ENCODE measurements at regions not wholly inside any gene's neighbourhood (a gene's known extent, or its start where the extent isn't known, plus 50 kb on each side); places are given as distances from the start of the nearest gene placed in this dataset.

DNA sequence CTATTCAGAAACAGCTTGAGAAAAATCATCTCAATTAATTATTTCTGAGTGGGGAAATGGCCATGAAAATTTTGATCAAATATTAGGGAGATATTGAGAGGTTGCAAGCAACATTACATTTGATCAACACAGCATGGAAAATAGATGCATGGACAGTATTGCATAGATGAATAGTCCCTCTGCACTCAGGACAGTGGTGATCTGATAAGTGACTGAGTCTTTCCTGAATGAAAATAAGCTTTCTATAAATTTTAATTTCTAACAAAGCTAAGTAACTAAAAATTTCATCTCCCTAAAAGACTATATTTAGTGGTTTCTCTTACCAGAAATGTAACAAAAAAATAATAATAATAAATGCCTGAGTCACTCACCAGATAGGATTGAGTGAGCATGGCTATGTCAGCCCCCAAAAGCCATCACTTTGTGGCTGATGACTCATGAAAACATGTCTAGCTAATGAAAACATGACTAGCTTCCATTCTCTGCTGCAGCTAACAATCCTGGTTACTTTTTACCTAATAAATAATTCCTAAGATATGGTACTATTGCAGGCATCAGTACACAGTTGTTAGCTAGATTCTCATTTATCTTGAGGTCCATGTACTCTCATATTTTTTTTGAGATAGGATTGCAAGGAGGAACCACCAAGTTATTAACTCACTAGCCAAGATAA is 1294.8 kb upstream of the ACO1 start:
- no peak overlapping the region for H3K4me3 ChIP-seq (ENCODE audit: low read depth, low read length)
- TF ChIP-seq, protein P1, sequence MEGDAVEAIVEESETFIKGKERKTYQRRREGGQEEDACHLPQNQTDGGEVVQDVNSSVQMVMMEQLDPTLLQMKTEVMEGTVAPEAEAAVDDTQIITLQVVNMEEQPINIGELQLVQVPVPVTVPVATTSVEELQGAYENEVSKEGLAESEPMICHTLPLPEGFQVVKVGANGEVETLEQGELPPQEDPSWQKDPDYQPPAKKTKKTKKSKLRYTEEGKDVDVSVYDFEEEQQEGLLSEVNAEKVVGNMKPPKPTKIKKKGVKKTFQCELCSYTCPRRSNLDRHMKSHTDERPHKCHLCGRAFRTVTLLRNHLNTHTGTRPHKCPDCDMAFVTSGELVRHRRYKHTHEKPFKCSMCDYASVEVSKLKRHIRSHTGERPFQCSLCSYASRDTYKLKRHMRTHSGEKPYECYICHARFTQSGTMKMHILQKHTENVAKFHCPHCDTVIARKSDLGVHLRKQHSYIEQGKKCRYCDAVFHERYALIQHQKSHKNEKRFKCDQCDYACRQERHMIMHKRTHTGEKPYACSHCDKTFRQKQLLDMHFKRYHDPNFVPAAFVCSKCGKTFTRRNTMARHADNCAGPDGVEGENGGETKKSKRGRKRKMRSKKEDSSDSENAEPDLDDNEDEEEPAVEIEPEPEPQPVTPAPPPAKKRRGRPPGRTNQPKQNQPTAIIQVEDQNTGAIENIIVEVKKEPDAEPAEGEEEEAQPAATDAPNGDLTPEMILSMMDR (IDR thresholded peaks at IDR 0.05; ENCODE audit: low read depth, low read length) = no peak

DNA sequence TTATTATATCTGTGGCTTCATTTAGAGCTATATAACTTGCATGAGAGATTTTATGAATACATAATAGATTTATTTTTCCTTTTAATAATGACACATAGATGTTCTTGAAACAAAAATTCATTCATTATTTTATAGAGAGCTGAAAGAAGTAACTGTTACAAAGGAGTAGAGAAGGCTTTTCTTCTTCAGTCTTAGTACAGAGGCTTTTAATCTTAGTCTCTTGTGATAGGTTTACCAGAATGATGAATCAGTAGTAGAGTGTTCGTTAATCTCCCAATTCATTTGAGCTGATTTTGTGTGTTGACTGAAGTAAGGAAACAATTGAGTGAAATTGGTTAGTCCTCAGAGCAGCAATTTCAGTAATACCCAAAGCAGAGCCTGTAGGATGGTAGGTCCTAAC is 1284.1 kb upstream of the ACO1 start:
- TF ChIP-seq, protein P1 (IDR thresholded peaks at IDR 0.05; ENCODE audit: low read depth, low read length) = no peak
- no peak overlapping the region for H3K4me3 ChIP-seq (ENCODE audit: low read depth, low read length)

DNA sequence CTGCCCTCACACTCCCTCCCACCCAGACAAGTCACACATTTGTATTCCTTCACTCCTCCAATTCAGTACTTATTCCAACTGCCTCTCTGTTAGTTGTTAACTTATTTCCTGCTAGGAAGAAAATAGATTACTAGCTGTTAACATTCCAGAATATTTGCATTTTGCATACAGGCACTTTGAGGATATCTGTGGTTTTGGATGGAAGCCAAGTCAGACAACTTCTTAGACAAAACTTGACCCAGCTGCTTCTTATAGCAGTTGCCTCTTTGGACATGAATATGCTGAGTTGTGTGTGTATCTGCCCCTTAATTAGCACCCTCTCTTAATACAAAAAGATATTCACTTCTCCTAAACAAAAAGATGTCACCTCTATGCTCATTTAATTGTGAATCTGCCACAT is 1280.6 kb upstream of the ACO1 start:
- TF ChIP-seq, protein P1 (IDR thresholded peaks at IDR 0.05; ENCODE audit: low read depth, low read length) = no peak
- no peak overlapping the region for H3K4me3 ChIP-seq (ENCODE audit: low read depth, low read length)

DNA sequence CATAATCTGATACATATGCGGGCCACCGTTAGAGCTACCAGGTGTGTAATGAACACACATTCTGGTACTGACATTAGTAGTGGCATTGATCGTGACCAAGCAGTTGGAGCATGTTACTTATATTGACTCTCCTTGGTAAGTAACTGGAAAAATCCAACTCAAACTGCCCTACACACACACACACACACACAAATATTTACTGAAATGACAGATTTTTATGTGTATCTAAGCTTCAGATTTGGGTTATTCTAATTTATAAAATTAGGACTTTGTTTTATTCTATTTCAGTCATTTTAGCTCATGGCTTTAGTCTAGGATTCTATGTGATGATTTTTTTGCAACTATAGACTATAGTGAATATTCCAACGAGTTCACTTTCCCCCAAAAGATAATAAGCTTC is 1280.2 kb upstream of the ACO1 start:
- H3K4me3 ChIP-seq (ENCODE audit: low read depth, low read length) = no peak overlapping the region
- TF ChIP-seq, protein P1 (IDR thresholded peaks at IDR 0.05; ENCODE audit: low read depth, low read length) = no peak

DNA sequence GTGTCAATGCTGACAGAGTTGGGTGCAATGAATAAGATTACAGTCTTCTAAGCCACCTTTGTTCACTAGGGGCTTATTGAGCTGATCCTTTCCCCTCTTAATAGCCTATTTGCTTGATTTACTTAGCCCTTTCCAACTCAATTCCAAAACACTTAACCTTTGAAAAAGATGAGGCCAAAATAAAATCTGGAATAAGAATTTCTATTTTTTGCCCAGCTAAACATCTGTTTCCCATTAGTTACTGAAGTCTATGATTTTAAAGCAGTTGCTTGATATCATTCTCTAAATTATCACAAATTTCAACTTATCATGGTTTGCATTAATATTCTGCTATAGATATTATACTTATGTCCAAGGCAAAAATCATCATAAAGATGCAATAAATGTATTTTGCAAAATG is 1272.0 kb upstream of the ACO1 start:
- no peak overlapping the region for H3K4me3 ChIP-seq (ENCODE audit: low read depth, low read length)
- TF ChIP-seq, protein P1 (IDR thresholded peaks at IDR 0.05; ENCODE audit: low read depth, low read length) = no peak

DNA sequence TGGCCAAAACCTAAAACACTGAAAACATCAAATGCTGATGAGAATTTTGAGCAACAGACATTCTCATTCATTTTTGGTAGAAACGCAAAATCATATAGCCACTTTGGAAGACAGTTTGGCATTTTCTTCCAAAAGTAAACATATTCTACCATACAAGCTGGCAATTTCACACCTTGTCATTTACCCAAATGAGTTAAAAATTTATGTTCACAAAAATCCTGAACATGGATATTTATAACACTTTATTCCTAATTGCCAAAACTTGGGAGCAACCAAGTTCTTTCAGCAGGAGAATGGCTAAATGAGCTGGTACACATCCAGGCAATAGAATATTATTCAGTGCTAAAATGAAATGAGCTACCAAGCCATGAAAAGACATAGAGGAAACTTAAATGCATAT is 1270.1 kb upstream of the ACO1 start:
- TF ChIP-seq, protein P1 (IDR thresholded peaks at IDR 0.05; ENCODE audit: low read depth, low read length) = no peak
- H3K4me3 ChIP-seq (ENCODE audit: low read depth, low read length) = no peak overlapping the region

DNA sequence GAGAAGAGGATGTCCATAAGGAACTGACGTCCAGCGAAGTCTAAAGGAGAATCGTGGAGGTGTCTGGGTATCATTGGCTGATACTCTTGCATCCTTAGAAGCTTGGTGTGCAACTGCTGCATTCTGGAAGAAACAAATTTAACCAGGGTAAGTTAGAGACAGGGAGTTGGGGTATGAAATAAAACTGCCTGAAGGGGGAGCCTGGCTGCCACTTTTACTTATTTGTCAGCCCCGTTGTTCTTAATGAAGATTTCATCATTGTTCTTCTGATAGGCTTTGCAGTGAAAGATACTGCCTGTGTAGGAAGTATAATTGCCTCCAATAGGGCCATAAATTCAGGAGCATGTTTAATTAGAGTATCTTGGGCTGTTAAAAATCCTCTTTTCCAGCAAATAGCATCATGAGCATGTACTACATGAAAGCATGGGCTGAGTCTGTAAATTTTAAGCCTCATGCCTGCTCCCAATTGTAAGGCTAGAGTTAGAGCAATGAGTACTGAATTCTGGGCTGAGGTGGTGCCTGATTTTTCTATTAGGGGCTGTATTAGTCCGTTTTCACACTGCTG is 1264.5 kb upstream of the ACO1 start:
- TF ChIP-seq, protein P1 (IDR thresholded peaks at IDR 0.05; ENCODE audit: low read depth, low read length) = no peak

More for the DNA sequence above, 1264.5 kb upstream of the ACO1 start:
- no peak overlapping the region for H3K4me3 ChIP-seq (ENCODE audit: low read depth, low read length)

Measured in WI38 (cell line).